Prostate gland (tissue), 2 donors: ENCODE measurements at regions not wholly inside any gene's neighbourhood (a gene's known extent, or its start where the extent isn't known, plus 50 kb on each side); places are given as distances from the start of the nearest gene placed in this dataset.

Experiments used
- POLR2A ChIP-seq: fragments of 450-650 bp; IDR thresholded peaks from one replicate; pipeline ENCODE4 v1.6.1; 2016; ENCODE audit warnings: antibody characterized with exemption, mild to moderate bottlenecking
- TF ChIP-seq, protein P1 (sequence below), 4 experiments: fragments of 200-600 bp in 2 of 4; fragments of 450-650 bp in 2 of 4; sonication (generic) in 2 of 4; IDR thresholded peaks; 1 replicate in 3 of 4; 2 replicates in 1 of 4; pipeline ENCODE4 v1.5.1; 2016 to 2019; ENCODE audit warnings: antibody characterized with exemption in 4 of 4, mild to moderate bottlenecking in 2 of 4, moderate library complexity in 2 of 4

DNA sequence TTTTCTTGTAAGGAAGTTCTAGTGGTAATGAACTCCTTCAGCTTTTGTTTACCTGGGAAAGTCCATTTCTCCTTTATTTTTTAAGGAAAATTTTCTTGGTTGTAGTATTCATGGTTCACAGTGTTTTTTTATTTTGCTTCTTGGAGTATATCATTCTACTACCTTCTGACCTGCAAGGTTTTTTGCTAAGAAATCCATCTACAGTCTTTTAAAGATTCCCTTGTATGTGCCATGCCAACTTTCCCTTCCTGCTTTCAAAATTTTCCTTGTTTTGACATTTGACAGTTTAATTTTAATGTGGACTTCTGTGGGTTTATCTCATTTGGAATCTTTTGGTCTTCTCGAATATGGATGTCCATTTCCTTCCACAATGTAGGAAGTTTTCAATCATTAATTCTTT is 855.6 kb downstream of the TBC1D32 start:
- TF ChIP-seq, protein P1, sequence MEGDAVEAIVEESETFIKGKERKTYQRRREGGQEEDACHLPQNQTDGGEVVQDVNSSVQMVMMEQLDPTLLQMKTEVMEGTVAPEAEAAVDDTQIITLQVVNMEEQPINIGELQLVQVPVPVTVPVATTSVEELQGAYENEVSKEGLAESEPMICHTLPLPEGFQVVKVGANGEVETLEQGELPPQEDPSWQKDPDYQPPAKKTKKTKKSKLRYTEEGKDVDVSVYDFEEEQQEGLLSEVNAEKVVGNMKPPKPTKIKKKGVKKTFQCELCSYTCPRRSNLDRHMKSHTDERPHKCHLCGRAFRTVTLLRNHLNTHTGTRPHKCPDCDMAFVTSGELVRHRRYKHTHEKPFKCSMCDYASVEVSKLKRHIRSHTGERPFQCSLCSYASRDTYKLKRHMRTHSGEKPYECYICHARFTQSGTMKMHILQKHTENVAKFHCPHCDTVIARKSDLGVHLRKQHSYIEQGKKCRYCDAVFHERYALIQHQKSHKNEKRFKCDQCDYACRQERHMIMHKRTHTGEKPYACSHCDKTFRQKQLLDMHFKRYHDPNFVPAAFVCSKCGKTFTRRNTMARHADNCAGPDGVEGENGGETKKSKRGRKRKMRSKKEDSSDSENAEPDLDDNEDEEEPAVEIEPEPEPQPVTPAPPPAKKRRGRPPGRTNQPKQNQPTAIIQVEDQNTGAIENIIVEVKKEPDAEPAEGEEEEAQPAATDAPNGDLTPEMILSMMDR (IDR thresholded peaks at IDR 0.05) = no peak
- TF ChIP-seq POLR2A = no peak
